NCI-H1417 (cell line): ENCODE measurements at regions not wholly inside any gene's neighbourhood (a gene's known extent, or its start where the extent isn't known, plus 50 kb on each side); places are given as distances from the start of the nearest gene placed in this dataset.
"Not testable (repeated sequence)": the region's sequence is repeated elsewhere in the genome, so short reads cannot be mapped to it uniquely, and the experiment has no call there.

Source experiments
- DNase-seq, 3 experiments: peaks; one replicate each; lab custom pipeline; 2025; lab: John Stamatoyannopoulos, UW

DNA sequence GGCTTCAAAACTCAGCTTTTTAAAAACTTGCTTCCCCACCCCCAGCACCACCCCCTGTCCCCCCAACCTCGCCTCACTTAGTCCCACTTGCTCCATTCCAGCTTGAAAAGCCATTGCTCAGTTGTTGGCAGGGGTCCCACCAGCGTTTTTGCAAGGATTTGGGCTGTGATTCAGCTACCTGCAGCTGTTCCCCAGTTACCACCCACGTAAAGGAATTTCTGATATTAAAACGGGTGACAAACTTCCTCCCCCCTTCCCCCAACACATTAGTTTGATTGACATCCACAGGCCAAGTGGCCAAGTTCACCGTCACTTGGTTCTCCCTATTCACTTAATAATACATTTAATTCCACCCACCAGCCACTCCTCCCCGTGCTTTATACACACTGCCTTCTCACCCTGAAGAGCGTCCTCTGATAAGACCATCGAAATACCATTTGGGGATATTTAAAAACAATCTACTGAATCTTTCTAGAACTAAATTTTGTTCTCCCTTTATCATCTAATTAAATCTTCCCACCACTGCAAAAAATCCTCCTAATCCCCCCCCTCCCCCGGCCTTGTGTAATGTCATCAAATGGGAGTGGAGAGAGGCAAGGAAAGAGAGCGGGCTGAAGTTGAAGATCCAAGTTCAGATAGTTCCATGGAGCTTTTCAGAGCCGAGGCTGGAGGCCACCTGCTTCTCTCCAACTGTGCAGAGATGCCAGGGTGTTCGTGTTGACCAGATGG lies 55.1 kb downstream of the SOX9 start:
- DNase-seq = no peak

DNA sequence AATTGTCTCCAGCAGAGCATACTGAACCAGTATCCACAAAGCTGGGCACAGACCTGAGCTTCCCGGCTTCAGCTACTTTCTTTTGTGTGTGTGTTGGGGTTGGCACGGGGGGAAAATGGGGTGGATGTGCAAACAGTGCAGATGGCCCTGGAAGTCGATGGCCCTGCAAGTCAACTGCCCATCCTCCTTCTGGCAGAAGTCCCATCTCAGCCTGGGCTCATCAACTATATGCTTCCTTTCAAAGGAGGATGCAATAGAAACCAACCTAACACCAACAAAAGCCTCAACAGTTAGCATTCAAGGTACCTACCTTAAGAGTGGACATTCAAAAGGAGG lies 55.7 kb downstream of the SOX9 start:
- DNase-seq = no peak

DNA sequence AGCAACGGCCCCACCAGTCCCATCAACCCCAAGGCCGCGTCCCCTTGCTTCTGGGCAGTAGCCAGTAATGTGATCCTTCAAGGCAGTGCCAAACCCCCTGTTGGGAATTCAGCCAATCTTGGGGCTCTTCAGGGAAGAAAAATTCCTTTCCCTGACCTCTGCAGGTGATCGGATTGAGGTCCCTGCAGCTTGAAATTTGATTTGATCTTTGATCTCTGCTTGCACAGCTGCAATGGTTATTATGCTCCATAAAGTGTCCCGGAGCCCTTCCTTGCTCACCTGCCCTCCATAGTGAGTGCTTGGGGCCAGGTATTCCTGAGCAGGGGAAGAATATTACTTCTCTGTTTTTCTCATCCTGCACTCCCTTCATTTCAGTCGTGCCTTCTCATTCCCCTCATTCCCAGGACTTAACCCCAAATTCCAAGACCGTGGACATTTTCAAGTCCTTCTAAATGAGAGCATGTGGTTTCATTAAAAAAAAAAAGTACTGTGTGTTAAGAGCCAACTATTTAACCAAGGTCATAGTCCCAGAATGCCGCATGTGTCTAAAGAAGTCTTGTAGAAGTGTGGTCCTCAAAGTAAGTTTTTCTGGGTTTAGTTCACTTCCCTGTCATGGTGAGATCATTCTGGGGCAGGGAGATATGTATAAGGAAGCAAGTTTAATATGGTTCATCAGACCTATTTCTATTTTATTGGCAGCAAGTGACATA lies 56.3 kb downstream of the SOX9 start:
- no peak for DNase-seq

DNA sequence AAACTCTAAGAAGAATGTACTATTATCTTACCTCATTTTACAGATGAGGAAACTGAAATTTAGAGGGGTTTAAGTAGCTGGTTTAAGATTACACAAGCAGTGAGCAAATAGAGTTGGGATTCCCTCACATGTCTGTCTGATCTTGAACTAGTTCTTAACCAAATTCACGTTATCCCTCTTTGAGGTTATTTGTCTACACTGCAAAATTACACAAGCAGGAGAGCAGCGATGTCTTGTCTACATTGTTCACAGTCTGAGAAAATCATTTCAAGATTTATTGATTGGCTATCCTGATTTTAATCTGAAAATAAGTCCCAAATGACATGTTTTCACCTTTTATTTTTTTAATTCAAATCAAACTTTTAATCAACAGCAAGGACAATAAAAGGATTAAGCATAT lies 56.9 kb downstream of the SOX9 start:
- no peak for DNase-seq

DNA sequence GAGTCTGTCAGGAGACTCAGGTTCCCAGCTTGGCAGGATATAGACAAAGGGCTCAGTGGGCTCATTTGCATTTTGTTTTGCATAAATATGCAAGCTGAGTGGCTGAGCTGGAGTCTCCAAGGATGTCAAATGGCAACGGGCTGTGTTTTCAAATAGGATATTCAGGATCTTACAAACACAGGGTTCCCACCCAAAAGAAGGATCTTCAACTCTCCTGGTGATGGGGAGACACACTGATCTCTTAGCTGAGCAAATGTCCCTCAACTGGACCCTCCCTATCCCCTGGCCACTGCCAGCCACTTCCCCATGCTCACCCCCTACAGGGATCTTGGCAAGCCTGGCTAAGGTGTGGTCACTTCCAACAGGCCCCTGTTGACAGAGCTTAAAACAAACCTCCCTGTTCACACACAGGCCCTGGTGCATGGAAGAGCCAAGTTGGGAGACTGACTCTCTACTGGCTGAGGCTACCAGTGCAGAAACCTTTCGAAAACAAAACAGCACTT lies 61.6 kb downstream of the SOX9 start:
- DNase-seq = no peak

DNA sequence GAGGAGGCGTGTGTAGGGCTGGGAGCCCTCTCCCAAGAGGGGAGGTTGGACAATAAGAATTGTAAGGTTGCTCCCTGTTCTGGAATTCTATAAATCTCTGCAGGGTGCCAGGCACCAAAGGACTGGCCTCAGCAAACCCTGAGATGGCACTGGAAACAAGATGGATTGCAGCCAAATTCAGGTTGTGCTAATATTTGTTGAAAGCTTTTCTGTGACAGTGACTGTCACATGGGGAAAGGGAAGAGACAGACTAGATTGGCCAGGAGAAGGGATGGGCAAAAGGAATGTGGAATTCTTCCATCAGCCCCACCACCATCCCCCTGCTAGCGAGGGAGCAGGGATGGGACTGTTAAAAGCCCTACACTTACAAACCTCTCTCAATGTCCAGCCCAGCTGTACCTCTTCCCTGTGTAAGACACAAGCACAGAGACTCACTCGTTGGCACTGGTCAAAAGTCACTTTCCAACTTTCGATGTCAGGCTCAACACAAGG lies 62.4 kb downstream of the SOX9 start:
- peak in 1 of 3 experiments; percentile 8 for DNase-seq

DNA sequence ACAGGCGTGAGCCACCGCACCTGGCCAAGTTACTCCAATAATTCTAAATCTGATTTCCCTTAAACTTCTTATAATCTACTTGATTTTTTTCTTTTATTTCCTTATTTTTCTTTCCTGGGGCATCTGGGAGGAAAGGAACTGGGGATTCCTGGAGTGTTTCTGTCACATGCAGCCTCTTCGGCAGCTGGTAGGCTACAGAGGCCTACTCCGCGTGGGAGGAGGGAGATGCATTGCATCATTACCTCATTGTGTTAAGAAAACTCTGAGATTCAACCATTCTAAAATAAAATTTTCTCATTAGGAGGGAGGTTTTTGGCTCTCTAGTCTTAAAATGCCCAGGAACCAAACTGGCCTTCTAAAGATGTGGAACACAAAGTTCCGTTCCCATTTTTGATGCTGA lies 64.0 kb downstream of the SOX9 start:
- DNase-seq = no peak

DNA sequence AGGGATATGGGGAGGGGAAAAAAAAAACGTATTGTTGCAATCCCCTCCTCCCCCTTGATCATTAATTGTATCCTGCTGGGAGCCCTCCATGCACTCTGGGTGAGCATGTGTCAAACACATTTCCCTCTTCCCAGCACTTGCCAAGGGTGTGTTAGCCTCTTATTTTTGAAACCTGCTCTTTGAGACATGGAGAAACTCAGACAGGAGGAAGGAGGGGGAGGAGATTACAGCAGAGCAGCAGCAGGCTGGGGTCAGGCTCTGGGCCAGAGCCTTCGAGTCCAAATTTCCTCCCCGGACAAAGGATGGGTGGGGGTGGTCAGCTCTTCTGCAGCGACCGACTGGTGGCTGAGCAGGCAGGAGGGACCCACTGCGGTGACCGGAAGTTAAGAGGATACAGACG lies 64.7 kb downstream of the SOX9 start:
- DNase-seq = peak in 2 of 3 experiments; percentile 8 to 50

DNA sequence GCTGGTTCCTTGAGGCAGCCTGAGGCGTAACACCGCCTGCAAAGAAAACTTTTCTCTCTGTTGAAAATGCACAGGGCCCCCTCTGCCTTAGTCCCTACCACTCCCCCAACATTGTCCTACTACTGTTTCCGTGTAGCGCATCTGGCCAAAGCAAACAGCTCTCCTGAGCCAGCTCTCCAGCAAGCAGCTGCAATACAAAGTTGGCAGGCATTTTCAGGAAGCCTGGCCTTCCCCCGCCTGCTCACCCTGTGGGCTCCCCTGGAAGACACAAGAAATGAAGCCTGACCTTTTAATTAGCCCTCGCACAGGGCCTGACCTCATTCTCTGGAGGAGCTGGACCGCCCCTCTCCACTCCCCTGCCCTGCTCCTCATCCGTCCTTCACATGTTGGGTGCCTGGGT lies 66.7 kb downstream of the SOX9 start:
- peak in 1 of 3 experiments; percentile 28 for DNase-seq

DNA sequence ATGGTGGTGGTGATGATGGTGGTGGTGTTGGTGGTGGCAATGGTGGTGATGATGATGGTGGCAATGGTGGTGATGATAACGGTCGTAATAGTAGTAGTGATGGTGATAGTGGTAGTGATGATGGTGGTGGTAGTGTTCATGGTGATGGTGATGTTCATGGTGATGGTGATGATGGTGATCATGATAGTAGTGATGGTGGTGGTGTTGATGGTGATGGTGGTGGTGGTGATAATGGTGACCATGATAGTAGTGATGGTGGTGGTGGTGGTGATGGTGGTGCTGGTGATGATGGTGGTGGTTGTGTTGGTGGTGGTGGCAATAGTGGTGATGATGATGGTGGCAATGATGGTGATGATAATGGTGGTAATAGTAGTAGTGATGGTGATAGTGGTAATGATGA lies 68.0 kb downstream of the SOX9 start:
- DNase-seq = no peak

DNA sequence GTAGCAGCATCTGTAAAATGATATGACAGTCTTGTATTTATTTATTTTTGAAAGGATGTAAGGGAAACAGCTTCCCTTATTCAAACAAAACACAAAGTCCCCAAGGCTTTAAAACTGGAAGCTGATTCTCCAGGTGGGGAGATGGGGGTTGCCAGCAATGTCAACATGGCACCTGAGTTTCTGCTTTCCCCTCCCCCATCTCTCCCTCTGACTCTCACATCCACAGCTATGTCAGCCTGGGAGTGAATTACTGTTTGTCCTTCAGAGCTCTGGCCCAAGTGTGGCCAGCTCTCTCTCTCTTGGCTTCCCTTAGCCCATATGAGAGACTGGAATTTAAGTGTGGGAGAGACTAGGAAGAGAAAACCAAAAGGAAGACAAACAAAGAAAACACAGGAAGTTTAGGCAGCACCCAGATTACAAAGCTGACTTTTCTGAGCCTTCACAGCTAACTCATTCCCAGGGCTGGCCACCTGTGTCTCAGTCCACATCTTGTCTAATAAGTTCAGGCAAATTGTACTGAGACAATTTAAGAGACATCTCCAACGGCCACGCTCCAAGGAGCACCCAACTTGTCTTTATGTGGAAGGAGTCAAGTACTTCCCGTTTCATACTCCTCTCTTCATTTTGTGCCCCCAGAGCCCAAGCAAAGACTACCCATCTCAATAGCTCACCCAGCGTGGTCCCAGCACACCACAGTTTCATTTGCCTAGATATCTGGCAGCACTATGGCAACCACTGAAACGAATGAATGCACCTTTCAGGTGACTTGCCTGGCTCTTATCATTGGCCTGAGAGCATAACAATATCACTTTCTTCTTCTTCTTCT lies 69.2 kb downstream of the SOX9 start:
- DNase-seq = peak in 1 of 3 experiments; percentile 15

DNA sequence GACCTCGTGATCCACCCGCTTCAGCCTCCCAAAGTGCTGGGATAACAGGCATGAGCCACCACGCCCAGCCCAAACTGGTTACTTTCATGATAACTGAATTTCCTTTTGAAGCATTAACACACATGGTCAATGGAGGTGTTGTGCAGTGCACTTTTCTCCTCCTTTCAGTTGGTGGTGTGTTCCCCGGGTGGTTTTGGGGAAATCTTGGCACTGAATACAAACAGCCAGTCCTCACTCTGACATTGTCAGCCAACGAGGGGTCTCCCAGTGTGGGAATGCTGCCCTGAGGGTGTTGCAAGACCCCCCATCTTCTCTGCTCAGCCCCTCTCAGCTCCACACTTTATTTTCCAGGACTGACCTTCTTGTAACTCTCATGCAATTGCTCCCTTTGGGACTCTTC lies 70.5 kb downstream of the SOX9 start:
- no peak for DNase-seq

DNA sequence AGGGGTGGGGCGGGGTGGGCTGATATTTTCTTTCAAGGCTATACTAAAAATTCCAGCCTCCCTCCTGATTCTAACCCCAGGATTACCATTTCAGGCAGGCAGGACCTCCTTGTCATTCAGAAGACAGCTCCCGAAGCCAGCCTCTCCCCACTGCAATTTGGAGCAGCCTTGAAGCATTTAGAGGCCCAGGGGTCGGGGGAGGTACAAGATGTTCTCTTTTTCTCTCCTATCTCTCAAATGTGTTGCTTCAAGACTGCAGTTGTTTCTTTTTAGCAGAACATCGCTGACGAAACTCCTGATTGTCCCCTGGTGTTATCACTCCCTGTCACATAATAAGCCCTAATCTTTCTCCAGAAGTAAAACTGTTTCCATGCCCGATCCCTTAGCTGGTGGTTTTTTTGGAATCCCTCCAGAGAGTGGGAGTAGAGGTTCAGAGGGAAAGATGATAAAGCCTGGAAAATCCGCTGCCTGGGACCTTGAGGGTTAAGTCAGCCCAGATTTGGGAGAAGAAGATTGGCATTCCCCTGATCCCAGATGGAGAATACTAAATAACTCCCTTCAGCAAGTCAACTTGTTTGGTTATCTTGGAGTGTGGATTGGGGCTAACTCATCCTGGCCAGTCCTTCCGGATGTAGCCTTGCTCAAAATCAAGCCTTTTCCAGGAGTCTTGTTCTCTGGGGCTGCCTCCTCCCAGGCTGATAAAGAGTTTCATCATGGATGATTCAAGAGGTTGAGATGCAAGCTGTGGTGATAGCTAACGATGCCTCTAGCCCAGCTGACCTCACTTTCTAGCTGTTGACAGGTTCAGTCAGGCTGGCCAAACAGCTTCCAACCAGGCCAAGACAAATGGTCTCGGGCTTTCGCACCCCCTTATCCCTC lies 71.3 kb downstream of the SOX9 start:
- DNase-seq = no peak

DNA sequence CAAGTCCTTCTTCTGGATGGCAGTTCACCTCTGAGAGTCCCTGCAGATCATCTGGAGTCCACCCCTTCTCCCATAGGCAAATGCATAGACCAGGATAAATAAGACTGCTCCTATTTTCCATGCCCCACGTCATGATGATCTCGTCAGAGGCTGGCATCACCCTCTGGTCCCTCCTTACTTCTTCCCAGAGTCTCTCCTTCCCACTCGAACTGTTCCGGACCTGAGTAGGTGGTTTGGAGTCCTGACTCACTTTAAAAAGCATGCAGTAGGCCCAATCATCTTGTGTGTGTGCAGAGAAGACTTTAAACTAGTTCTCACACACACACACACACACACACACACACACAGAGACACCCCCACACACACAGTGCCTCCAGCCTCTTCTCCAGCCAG lies 72.0 kb downstream of the SOX9 start:
- DNase-seq = no peak

DNA sequence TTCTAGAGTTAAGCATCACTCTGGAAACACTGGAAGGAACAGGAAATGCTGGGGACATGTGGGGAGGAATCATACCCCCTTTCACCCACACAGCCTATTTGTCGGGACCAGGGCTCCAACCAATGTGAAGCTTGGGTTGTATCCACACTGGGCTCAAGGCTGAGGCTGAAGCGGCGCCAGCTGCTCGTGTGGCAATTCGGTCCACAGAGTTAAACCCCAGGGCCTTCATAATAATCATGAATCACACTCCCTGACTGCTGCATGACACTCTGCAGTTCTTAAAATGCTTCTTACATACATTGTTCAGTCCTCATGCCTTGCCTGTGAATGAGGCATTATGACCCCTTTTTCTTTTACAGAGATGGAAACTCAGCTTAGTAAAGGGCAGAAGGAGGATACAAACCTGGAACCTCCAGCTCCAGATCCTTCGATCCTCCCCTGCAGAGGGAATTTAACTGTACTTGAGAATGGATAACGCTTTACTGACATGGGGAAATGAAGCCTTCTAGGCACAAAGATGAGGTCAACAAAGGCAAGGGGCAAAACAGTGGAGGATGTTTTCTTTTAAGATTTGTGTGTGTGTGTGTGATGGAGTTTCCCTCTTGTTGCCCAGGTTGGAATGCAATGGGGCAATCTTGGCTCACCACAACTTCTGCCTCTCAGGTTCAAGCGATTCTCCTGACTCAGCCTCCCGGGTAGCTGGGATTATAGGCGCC lies 72.7 kb downstream of the SOX9 start:
- no peak for DNase-seq

DNA sequence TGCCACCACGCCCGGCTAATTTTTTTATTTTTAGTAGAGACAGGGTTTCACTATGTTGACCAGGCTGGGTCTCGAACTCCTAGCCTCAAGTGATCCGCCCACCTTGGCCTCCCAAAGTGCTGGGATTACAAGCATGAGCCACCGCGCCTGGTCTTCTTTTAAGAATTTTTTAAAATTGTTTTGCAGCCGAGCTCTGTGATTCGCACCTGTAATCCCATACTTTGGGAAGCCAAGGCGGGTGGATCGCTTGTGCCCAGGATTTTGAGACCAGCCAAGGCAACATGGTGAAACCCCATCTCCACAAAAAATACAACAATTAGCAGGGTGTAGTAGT lies 73.3 kb downstream of the SOX9 start:
- not testable (repeated sequence) for DNase-seq

DNA sequence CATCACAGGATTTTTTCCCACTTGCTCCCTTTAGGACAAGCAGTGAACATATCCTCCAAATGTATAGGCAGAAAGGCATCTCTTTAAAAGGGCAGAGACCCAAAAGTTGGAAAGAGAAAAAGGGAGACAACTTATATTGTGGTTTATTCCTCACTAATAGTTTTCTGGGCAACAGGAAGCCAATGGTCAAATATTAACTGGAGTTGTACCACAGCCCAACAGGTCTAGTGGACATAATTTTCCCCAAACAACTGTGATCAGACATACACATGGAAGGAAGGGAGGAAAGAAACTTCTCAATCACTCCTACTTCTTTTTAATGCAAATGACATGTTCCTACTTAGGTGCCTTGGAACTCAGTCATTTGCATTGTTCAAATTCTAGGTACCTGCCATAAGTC lies 78.4 kb downstream of the SOX9 start:
- no peak for DNase-seq

DNA sequence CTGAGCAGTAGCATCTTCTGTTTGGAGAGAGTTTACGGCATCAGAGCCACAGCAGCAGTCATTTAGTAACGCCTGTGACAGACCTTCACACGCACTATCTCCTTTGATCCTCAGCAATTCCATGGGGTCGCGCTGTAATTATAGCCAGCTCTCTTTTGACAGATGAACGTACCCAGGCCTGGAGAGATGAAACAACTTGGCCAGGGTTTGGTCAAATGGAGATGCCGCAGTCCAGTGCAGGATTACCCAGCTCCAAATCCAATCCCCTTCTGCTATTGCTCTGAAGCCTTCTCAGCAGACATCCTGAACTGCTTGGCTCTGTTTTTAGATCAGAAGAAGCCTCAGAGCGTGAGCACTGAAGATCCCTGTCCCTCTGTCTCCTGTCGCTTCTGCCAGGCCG lies 83.9 kb downstream of the SOX9 start:
- DNase-seq = no peak

DNA sequence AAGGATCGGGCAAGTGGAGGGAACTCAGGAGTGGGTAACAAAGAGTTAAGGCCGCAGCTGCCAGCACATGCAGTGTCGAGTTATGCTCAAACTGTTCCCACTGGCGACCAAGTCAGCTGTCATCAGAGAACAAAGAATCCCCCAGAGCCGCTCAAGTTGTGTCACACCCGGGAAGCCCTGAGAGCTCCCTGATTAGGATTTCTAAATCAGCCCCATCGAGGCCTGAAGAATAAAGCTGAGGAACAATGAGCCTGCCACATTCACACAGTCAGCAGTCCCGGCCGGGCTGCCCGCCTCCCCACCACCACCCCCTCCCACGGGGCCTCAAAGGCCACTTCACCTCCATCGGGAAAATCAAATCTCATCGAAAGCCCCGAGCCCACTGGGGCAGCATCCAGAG lies 84.5 kb downstream of the SOX9 start:
- no peak for DNase-seq

DNA sequence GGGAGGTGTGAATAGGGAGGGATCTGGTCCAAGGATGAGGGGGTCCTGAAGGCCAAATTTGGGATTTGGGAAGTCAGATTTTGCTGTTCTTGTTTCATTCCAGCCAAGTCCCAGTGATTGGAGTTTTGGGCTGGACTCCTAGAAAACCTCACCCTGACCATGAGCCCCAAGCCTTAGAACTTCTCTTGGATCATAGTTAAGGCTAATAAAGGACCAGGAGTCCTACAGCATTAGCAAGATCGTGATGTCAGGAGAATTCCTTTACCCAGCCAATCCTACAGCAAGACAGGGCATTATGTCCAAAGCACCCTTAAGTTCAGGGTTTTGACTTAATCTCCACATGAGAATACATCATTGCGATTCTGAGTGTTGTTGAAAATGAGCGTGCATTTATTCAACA lies 85.0 kb downstream of the SOX9 start:
- DNase-seq = no peak

DNA sequence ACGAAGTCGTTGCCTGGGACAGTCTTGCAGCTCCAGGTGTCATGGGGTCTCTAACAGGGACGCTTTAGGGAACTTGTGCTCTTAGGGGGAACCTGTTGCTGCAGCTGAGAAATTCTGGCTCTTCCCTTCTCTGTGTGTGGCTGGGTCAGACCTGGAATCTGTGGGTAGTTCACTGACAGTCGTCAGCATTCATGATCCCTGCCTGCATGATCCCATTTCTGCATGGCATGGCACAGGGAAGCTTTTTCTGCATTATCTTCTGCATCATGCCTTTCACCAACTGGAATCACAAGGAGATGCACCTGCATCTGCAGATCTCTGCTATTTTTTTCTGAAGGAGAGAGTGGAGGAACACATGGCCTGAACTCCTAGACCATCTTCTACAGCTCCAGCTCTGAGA lies 85.6 kb downstream of the SOX9 start:
- DNase-seq = no peak
